ENCODE measurements at regions not wholly inside any gene's neighbourhood (a gene's known extent, or its start where the extent isn't known, plus 50 kb on each side); places are given as distances from the start of the nearest gene placed in this dataset.
A peak's percentile ranks its signal among the peaks of the same experiment; 100 is the strongest.

DNA sequence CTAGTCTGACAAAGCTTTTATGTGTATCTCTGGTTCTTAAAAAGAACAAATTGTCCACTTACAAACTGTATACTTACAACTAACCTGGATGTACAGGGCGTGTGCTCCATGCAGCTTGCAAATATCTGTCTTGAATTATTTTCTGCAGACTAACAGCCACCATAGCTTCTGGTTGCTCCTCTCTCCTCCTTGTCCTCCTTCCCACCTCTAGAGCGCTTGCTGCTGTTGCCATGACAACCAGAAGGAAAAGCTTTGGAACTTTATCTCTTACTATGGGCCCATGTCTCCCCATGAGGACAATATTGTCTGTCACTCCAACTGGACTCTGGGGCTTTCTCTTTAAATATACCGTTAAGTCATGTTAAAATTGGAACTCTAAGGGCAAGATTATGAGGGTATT is 71.5 kb upstream of the DHX40 start:
- no peak overlapping the region for H4K8ac ChIP-seq (ENCODE audit: low read depth, low read length)
- no peak overlapping the region for H3K18ac ChIP-seq (ENCODE audit: low read length)
- H3K79me1 ChIP-seq (ENCODE audit: low read depth, low read length), result no peaks in the 10 kb centered on the region
- no peaks in the 10 kb centered on the region for H3K36me3 ChIP-seq (replicated peaks in 1 of 2; ENCODE audit: control insufficient read depth in 2 of 2, insufficient read depth in 2 of 2, low read length in 2 of 2)
- H3K4me2 ChIP-seq (ENCODE audit: insufficient read depth, low read length, poor library complexity, severe bottlenecking), result no peak overlapping the region
- no peak overlapping the region for H3K23ac ChIP-seq (ENCODE audit: low read depth, low read length, poor library complexity)
- no peak overlapping the region for H2BK5ac ChIP-seq (ENCODE audit: low read length)
- H2BK120ac ChIP-seq (ENCODE audit: low read depth, low read length), result no peak overlapping the region
- H3K27ac ChIP-seq (replicated peaks; ENCODE audit: low read length), result no peak overlapping the region
- H2AFZ ChIP-seq (ENCODE audit: low read length), result no peak overlapping the region
- H2BK12ac ChIP-seq (ENCODE audit: low read length), result no peak overlapping the region
- H3K4ac ChIP-seq (ENCODE audit: low read length), result no peak overlapping the region
- H2AK5ac ChIP-seq (ENCODE audit: low read depth, low read length), result no peak overlapping the region
- WGBS, 2 donors (ENCODE audit: extremely low coverage in 2 of 2, insufficient read length in 2 of 2, insufficient replicate concordance in 1 of 2), result no CpG with 5 or more reads among the region's 3 CpGs
- no peak overlapping the region for H3K9ac ChIP-seq (ENCODE audit: low read depth, low read length, poor library complexity)
- H3K4me1 ChIP-seq (ENCODE audit: control insufficient read depth in 2 of 2, insufficient read depth in 1 of 2, low read depth in 1 of 2, low read length in 2 of 2), result peaks cover 4 to 5% of the 10 kb centered on the region in 2 donors
- no peak overlapping the region for H3K14ac ChIP-seq (ENCODE audit: low read length)
- H3K9me3 ChIP-seq (replicated peaks in 1 of 2; ENCODE audit: control insufficient read depth in 2 of 2, insufficient read depth in 1 of 2, low read depth in 1 of 2, low read length in 2 of 2), result no peaks in the 10 kb centered on the region
- H2BK15ac ChIP-seq (ENCODE audit: low read length), result no peak overlapping the region
- H3K4me3 ChIP-seq (ENCODE audit: low read length in 2 of 2), result no peak overlapping the region
- no peak overlapping the region for H4K91ac ChIP-seq (ENCODE audit: low read depth, low read length, poor library complexity)
- H3K27me3 ChIP-seq (ENCODE audit: control insufficient read depth in 3 of 3, insufficient read depth in 3 of 3, low read depth in 1 of 3, low read length in 3 of 3), result peaks cover 0 to 10% (median 0%) of the 10 kb centered on the region in 3 experiments
- peak; percentile 36 for DNase-seq (ENCODE audit: low spot score)

DNA sequence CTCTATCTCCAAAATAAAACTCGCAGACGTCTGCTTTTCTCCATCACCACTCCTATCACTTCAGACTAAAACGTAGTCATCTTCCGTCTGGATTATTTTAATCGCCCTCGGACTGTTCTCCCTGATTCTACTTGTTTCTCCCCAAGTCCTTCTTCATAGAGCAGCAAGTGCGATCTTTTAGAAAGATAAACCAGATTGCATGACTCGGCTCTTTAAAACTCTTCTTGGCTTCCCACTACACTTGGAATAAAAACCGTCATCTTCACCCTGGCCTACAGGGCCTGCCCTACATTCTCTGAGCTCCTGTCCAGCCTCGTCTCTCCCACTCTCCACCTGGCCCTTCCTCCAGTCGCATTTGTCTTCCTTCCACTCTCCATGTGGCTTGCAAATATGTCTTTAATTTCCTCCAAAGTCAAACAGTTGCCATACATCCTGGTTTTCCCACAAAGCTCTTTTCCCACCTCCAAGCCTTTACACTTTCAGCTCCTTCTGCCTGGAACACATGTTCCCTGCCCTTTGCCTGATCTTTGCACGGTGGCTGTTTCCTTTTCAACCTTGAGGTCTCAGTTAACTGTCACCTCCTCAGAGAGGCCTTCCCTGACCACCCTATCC is 70.5 kb upstream of the DHX40 start:
- Histone ChIP-seq H3K79me1 (ENCODE audit: low read depth, low read length) (peaks cover 1% of the 10 kb centered on the region), H2AFZ (ENCODE audit: low read length) (no peak overlapping the region), H2BK12ac (ENCODE audit: low read length) (no peak overlapping the region), H4K91ac (ENCODE audit: low read depth, low read length, poor library complexity) (no peak overlapping the region), H4K8ac (ENCODE audit: low read depth, low read length) (no peak overlapping the region), H3K4ac (ENCODE audit: low read length) (no peak overlapping the region), H3K4me2 (ENCODE audit: insufficient read depth, low read length, poor library complexity, severe bottlenecking) (no peak overlapping the region), H3K27me3 (ENCODE audit: control insufficient read depth in 3 of 3, insufficient read depth in 3 of 3, low read depth in 1 of 3, low read length in 3 of 3) (peaks cover 0 to 10% (median 0%) of the 10 kb centered on the region in 3 experiments), H3K14ac (ENCODE audit: low read length) (no peak overlapping the region), H3K4me3 (ENCODE audit: low read length in 2 of 2) (no peak overlapping the region), H3K18ac (ENCODE audit: low read length) (no peak overlapping the region), H3K36me3 (replicated peaks in 1 of 2; ENCODE audit: control insufficient read depth in 2 of 2, insufficient read depth in 2 of 2, low read length in 2 of 2) (no peaks in the 10 kb centered on the region), H3K4me1 (ENCODE audit: control insufficient read depth in 2 of 2, insufficient read depth in 1 of 2, low read depth in 1 of 2, low read length in 2 of 2) (peaks cover 4 to 7% of the 10 kb centered on the region in 2 donors), H3K9me3 (replicated peaks in 1 of 2; ENCODE audit: control insufficient read depth in 2 of 2, insufficient read depth in 1 of 2, low read depth in 1 of 2, low read length in 2 of 2) (no peaks in the 10 kb centered on the region), H2AK5ac (ENCODE audit: low read depth, low read length) (no peak overlapping the region), H2BK15ac (ENCODE audit: low read length) (no peak overlapping the region), H3K27ac (replicated peaks; ENCODE audit: low read length) (no peak overlapping the region), H3K23ac (ENCODE audit: low read depth, low read length, poor library complexity) (no peak overlapping the region), H2BK5ac (ENCODE audit: low read length) (no peak overlapping the region), H2BK120ac (ENCODE audit: low read depth, low read length) (no peak overlapping the region), H3K9ac (ENCODE audit: low read depth, low read length, poor library complexity) (no peak overlapping the region)
- no peak for DNase-seq (ENCODE audit: low spot score)
- no CpG with 5 or more reads among the region's 12 CpGs for WGBS, 2 donors (ENCODE audit: extremely low coverage in 2 of 2, insufficient read length in 2 of 2, insufficient replicate concordance in 1 of 2)

DNA sequence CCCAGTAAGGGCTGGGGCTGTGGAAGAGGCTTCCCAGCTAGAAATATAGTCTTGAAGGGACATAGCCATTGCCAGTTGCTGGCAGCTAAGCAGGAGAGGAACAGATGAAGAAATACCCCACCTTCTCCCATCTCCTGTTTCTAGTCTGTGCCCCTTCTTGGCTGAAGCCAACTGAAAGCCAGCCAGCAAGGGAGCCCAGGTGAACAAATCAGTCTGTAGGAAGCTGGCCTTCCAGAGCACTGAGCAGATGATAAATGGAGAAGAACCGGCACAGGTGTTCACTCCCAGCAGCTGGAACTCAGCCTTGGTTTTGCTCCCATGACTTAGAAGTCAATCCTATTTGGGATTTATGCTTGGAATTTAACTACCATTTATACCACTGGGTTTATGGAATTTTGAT is 69.2 kb upstream of the DHX40 start:
- peaks cover 1% of the 10 kb centered on the region for H3K79me1 ChIP-seq (ENCODE audit: low read depth, low read length)
- no peak overlapping the region for H3K27ac ChIP-seq (replicated peaks; ENCODE audit: low read length)
- H2BK120ac ChIP-seq (ENCODE audit: low read depth, low read length), result no peak overlapping the region
- H3K23ac ChIP-seq (ENCODE audit: low read depth, low read length, poor library complexity), result no peak overlapping the region
- H3K9me3 ChIP-seq (replicated peaks in 1 of 2; ENCODE audit: control insufficient read depth in 2 of 2, insufficient read depth in 1 of 2, low read depth in 1 of 2, low read length in 2 of 2), result no peaks in the 10 kb centered on the region
- H3K18ac ChIP-seq (ENCODE audit: low read length), result no peak overlapping the region
- WGBS, 2 donors (ENCODE audit: extremely low coverage in 2 of 2, insufficient read length in 2 of 2, insufficient replicate concordance in 1 of 2), result no CpG with 5 or more reads among the region's 1 CpG
- no peaks in the 10 kb centered on the region for H3K36me3 ChIP-seq (replicated peaks in 1 of 2; ENCODE audit: control insufficient read depth in 2 of 2, insufficient read depth in 2 of 2, low read length in 2 of 2)
- no peak overlapping the region for H3K14ac ChIP-seq (ENCODE audit: low read length)
- no peak overlapping the region for H2AFZ ChIP-seq (ENCODE audit: low read length)
- H4K91ac ChIP-seq (ENCODE audit: low read depth, low read length, poor library complexity), result no peak overlapping the region
- peaks cover 4 to 10% of the 10 kb centered on the region in 2 donors for H3K4me1 ChIP-seq (ENCODE audit: control insufficient read depth in 2 of 2, insufficient read depth in 1 of 2, low read depth in 1 of 2, low read length in 2 of 2)
- H3K4ac ChIP-seq (ENCODE audit: low read length), result no peak overlapping the region
- H4K8ac ChIP-seq (ENCODE audit: low read depth, low read length), result no peak overlapping the region
- H3K4me3 ChIP-seq (ENCODE audit: low read length in 2 of 2), result no peak overlapping the region
- no peak overlapping the region for H3K9ac ChIP-seq (ENCODE audit: low read depth, low read length, poor library complexity)
- H2BK5ac ChIP-seq (ENCODE audit: low read length), result no peak overlapping the region
- no peak overlapping the region for H2BK15ac ChIP-seq (ENCODE audit: low read length)
- peaks cover 0 to 10% (median 0%) of the 10 kb centered on the region in 3 experiments for H3K27me3 ChIP-seq (ENCODE audit: control insufficient read depth in 3 of 3, insufficient read depth in 3 of 3, low read depth in 1 of 3, low read length in 3 of 3)
- no peak for DNase-seq (ENCODE audit: low spot score)
- H2AK5ac ChIP-seq (ENCODE audit: low read depth, low read length), result no peak overlapping the region
- H2BK12ac ChIP-seq (ENCODE audit: low read length), result no peak overlapping the region
- H3K4me2 ChIP-seq (ENCODE audit: insufficient read depth, low read length, poor library complexity, severe bottlenecking), result no peak overlapping the region

DNA sequence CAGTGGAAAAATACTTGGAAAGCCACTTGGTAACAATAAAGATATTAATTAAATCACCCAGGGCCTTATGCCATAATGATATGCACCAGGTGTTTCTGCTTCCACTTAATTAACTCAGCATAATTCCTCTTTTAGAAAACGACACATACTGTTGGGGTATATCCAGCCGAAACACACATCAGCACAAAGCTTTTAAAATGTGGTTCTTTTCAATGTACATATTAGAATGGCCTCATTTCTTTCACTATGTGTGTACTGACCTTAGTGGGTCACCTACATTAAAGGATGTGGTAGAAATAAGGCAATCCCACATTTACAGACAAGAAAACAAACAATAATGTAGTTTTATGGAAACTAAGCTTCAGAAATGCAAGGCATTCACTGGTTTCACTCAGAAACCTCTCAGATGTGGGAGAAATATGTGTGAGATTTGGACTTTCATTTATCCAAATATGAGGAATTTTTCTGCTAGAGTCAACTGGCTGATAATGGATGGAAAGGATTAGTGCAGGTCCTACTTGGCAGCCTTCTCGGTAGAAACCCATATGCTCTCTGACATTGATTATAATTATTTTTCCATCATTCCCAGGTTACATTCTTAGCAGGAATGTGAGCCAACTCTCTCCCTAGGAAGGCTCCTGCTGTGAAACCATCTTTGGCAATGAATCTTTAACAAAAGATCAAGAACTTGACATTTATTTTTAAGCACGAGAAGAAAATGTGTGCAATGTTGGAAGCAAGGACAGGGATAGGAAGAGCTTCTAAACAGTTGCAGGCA is 66.7 kb upstream of the DHX40 start:
- Histone ChIP-seq H3K9ac (ENCODE audit: low read depth, low read length, poor library complexity) (no peak overlapping the region), H3K4me1 (ENCODE audit: control insufficient read depth in 2 of 2, insufficient read depth in 1 of 2, low read depth in 1 of 2, low read length in 2 of 2) (peaks cover 4 to 12% of the 10 kb centered on the region in 2 donors), H2BK15ac (ENCODE audit: low read length) (no peak overlapping the region), H3K14ac (ENCODE audit: low read length) (no peak overlapping the region), H2AK5ac (ENCODE audit: low read depth, low read length) (no peak overlapping the region), H3K4me2 (ENCODE audit: insufficient read depth, low read length, poor library complexity, severe bottlenecking) (no peak overlapping the region), H3K23ac (ENCODE audit: low read depth, low read length, poor library complexity) (no peak overlapping the region), H3K4ac (ENCODE audit: low read length) (no peak overlapping the region), H3K36me3 (replicated peaks in 1 of 2; ENCODE audit: control insufficient read depth in 2 of 2, insufficient read depth in 2 of 2, low read length in 2 of 2) (no peaks in the 10 kb centered on the region), H2BK5ac (ENCODE audit: low read length) (no peak overlapping the region), H3K27me3 (ENCODE audit: control insufficient read depth in 3 of 3, insufficient read depth in 3 of 3, low read depth in 1 of 3, low read length in 3 of 3) (peaks cover 0 to 10% (median 0%) of the 10 kb centered on the region in 3 experiments), H3K18ac (ENCODE audit: low read length) (no peak overlapping the region), H4K8ac (ENCODE audit: low read depth, low read length) (no peak overlapping the region), H3K79me1 (ENCODE audit: low read depth, low read length) (peaks cover 1% of the 10 kb centered on the region), H3K27ac (replicated peaks; ENCODE audit: low read length) (no peak overlapping the region), H3K4me3 (ENCODE audit: low read length in 2 of 2) (no peak overlapping the region), H4K91ac (ENCODE audit: low read depth, low read length, poor library complexity) (no peak overlapping the region), H2BK120ac (ENCODE audit: low read depth, low read length) (no peak overlapping the region), H3K9me3 (replicated peaks in 1 of 2; ENCODE audit: control insufficient read depth in 2 of 2, insufficient read depth in 1 of 2, low read depth in 1 of 2, low read length in 2 of 2) (no peaks in the 10 kb centered on the region), H2BK12ac (ENCODE audit: low read length) (no peak overlapping the region), H2AFZ (ENCODE audit: low read length) (no peak overlapping the region)
- DNase-seq (ENCODE audit: low spot score), result no peak
- no CpG with 5 or more reads among the region's 4 CpGs for WGBS, 2 donors (ENCODE audit: extremely low coverage in 2 of 2, insufficient read length in 2 of 2, insufficient replicate concordance in 1 of 2)
